Medulla oblongata (tissue), 1 donor: ENCODE measurements at regions not wholly inside any gene's neighbourhood (a gene's known extent, or its start where the extent isn't known, plus 50 kb on each side); places are given as distances from the start of the nearest gene placed in this dataset.

Experiments
- DNase-seq: peaks from one replicate; pipeline ENCODE4 v3.0.0-alpha.2; 2015; ENCODE audit errors: extremely low spot score

- no peak for DNase-seq
These were observed 588.2 kb downstream of the IRS1 start for GRCh38 chr2:226211439-226211838.

GRCh38 chr2:226208726-226209125 lies 590.9 kb downstream of the IRS1 start:
- DNase-seq: no peak

GRCh38 chr2:226207671-226208070 lies 591.9 kb downstream of the IRS1 start:
- DNase-seq: no peak

GRCh38 chr2:226199555-226199954 lies 600.1 kb downstream of the IRS1 start:
- DNase-seq: no peak

- DNase-seq: no peak
These were observed 600.7 kb downstream of the IRS1 start for GRCh38 chr2:226198956-226199355.

GRCh38 chr2:226190479-226191252 lies 609.0 kb downstream of the IRS1 start:
- no peak for DNase-seq

GRCh38 chr2:226189061-226189460 lies 610.6 kb downstream of the IRS1 start:
- DNase-seq: no peak

GRCh38 chr2:226187616-226188015 lies 612.0 kb downstream of the IRS1 start:
- no peak for DNase-seq

- DNase-seq: no peak
These were observed 612.5 kb downstream of the IRS1 start for GRCh38 chr2:226187156-226187555.

- DNase-seq: peak; percentile 6
These were observed 613.9 kb downstream of the IRS1 start for GRCh38 chr2:226185616-226186211.

- DNase-seq: no peak
These were observed 614.5 kb downstream of the IRS1 start for GRCh38 chr2:226184940-226185615.

- DNase-seq: no peak
These were observed 615.1 kb downstream of the IRS1 start for GRCh38 chr2:226184540-226184939.

GRCh38 chr2:226183550-226183949 lies 616.1 kb downstream of the IRS1 start:
- DNase-seq: no peak

- DNase-seq: no peak
These were observed 616.6 kb downstream of the IRS1 start for GRCh38 chr2:226183033-226183432.

- no peak for DNase-seq
These were observed 617.7 kb downstream of the IRS1 start for GRCh38 chr2:226181909-226182308.

GRCh38 chr2:226180281-226180884 lies 619.2 kb downstream of the IRS1 start:
- DNase-seq: no peak

GRCh38 chr2:226179010-226179409 lies 620.6 kb downstream of the IRS1 start:
- DNase-seq: no peak

GRCh38 chr2:226176283-226176984 lies 623.2 kb downstream of the IRS1 start:
- DNase-seq: no peak

- DNase-seq: no peak
These were observed 625.2 kb downstream of the IRS1 start for GRCh38 chr2:226174390-226174789.

GRCh38 chr2:226172939-226173338 lies 626.7 kb downstream of the IRS1 start:
- no peak for DNase-seq

GRCh38 chr2:226172309-226172708 lies 627.3 kb downstream of the IRS1 start:
- DNase-seq: no peak
